K562 (cell line): ENCODE measurements at regions not wholly inside any gene's neighbourhood (a gene's known extent, or its start where the extent isn't known, plus 50 kb on each side); places are given as distances from the start of the nearest gene placed in this dataset.

Experiments used
- AFF4 ChIP-seq: sonication (generic); formaldehyde crosslinking; IDR thresholded peaks from 2 replicates; pipeline ENCODE4 v1.8.0; 2023; ENCODE audit warnings: mild to moderate bottlenecking, missing genetic modification reagents
- CBFA2T3 ChIP-seq: fragments of 450-650 bp; IDR thresholded peaks from 2 replicates; pipeline ENCODE4 v1.6.1; 2017
- NEUROD1 ChIP-seq: fragments of 150-350 bp; IDR thresholded peaks from 2 replicates; pipeline ENCODE4 v1.6.1; 2014; ENCODE audit warnings: borderline replicate concordance, low read length, low read depth; ENCODE audit not compliant: partially characterized antibody
- NR2C1 ChIP-seq, 2 experiments: fragments of 450-650 bp; IDR thresholded peaks; 2 replicates each; pipeline ENCODE4 v1.6.1; 2017; ENCODE audit warnings: mild to moderate bottlenecking in 2 of 2, antibody characterized with exemption in 1 of 2, inconsistent platforms in 1 of 2, missing compliant biosample characterization in 1 of 2, missing genetic modification characterization in 1 of 2
- RBM25 ChIP-seq: fragments of 200-400 bp; formaldehyde crosslinking; IDR thresholded peaks from 2 replicates; pipeline ENCODE4 v1.6.1; 2018; ENCODE audit warnings: low read length, low read depth, moderate library complexity; ENCODE audit not compliant: severe bottlenecking
- ZNF318 ChIP-seq, 2 experiments: fragments of 450-650 bp; IDR thresholded peaks; 2 replicates each; pipeline ENCODE4 v1.6.1; 2016; ENCODE audit warnings: mild to moderate bottlenecking in 2 of 2, borderline replicate concordance in 1 of 2, low read depth in 1 of 2, moderate library complexity in 1 of 2

- no peak for TF ChIP-seq AFF4
- TF ChIP-seq CBFA2T3, result no peak
- TF ChIP-seq NEUROD1, result no peak
- TF ChIP-seq NR2C1 (IDR thresholded peaks at IDR 0.05), result no peak
- TF ChIP-seq NR2C1 (tag; IDR thresholded peaks at IDR 0.05), result no peak
- TF ChIP-seq ZNF318 (IDR thresholded peaks at IDR 0.05; ENCODE audit: borderline replicate concordance in 1 of 2, low read depth in 1 of 2), result no peak
- no peak for TF ChIP-seq RBM25
Observed at GRCh38 chr12:47449797-47450196, 256.0 kb downstream of the RPAP3 start (continued).
